ENCODE measurements at regions not wholly inside any gene's neighbourhood (a gene's known extent, or its start where the extent isn't known, plus 50 kb on each side); places are given as distances from the start of the nearest gene placed in this dataset.

DNA sequence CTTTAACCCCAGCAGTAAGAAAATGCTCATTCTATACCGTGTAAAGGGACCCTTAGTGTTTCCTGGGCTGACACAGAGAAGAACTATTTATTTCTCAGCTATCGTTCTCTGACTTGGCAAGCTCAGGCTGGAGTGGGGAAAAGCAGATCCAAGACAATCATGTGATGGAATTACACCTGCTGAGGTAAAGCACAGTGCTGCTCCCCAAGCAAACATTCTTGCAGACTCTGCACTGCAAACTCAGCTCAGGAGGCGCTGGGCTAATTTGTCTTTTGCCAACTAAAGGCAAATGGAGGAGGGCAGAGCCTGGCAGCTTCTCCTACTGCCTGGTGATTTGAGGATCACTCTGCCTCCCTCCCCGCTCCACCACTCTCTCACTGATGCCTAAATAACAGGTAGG lies 57.8 kb upstream of the FUT8 start:
- Histone ChIP-seq H3K9me3 (ENCODE audit: control insufficient read depth, insufficient read depth, low read depth, low read length) (no peaks in the 10 kb centered on the region), H3K4me3 (ENCODE audit: low read depth, low read length) (no peak overlapping the region), H3K36me3 (ENCODE audit: control insufficient read depth, insufficient read depth, low read length) (no peaks in the 10 kb centered on the region), H3K27ac (ENCODE audit: low read depth, low read length) (no peak overlapping the region), H3K4me1 (ENCODE audit: control insufficient read depth, insufficient read depth, low read length) (peaks cover 18% of the 10 kb centered on the region), H3K27me3 (ENCODE audit: control insufficient read depth, insufficient read depth, low read length) (no peaks in the 10 kb centered on the region), H3K9ac (ENCODE audit: low read length) (no peak overlapping the region)

GRCh38 chr14:65356327-65356836 lies 56.1 kb upstream of the FUT8 start:
- no peak overlapping the region for H3K4me3 ChIP-seq (ENCODE audit: low read depth, low read length)
- H3K9me3 ChIP-seq (ENCODE audit: control insufficient read depth, insufficient read depth, low read depth, low read length): no peaks in the 10 kb centered on the region
- H3K27me3 ChIP-seq (ENCODE audit: control insufficient read depth, insufficient read depth, low read length): no peaks in the 10 kb centered on the region
- H3K27ac ChIP-seq (ENCODE audit: low read depth, low read length): no peak overlapping the region
- no peak overlapping the region for H3K9ac ChIP-seq (ENCODE audit: low read length)
- no peaks in the 10 kb centered on the region for H3K36me3 ChIP-seq (ENCODE audit: control insufficient read depth, insufficient read depth, low read length)
- peaks cover 18% of the 10 kb centered on the region for H3K4me1 ChIP-seq (ENCODE audit: control insufficient read depth, insufficient read depth, low read length)

- Histone ChIP-seq H3K4me3 (ENCODE audit: low read depth, low read length) (no peak overlapping the region), H3K9me3 (ENCODE audit: control insufficient read depth, insufficient read depth, low read depth, low read length) (no peaks in the 10 kb centered on the region), H3K36me3 (ENCODE audit: control insufficient read depth, insufficient read depth, low read length) (no peaks in the 10 kb centered on the region), H3K9ac (ENCODE audit: low read length) (no peak overlapping the region), H3K4me1 (ENCODE audit: control insufficient read depth, insufficient read depth, low read length) (peaks cover 18% of the 10 kb centered on the region), H3K27ac (ENCODE audit: low read depth, low read length) (no peak overlapping the region), H3K27me3 (ENCODE audit: control insufficient read depth, insufficient read depth, low read length) (no peaks in the 10 kb centered on the region)
Observed at GRCh38 chr14:65357113-65357512, 55.4 kb upstream of the FUT8 start.

- no peak overlapping the region for H3K4me3 ChIP-seq (ENCODE audit: low read depth, low read length)
- no peaks in the 10 kb centered on the region for H3K27me3 ChIP-seq (ENCODE audit: control insufficient read depth, insufficient read depth, low read length)
- no peaks in the 10 kb centered on the region for H3K9me3 ChIP-seq (ENCODE audit: control insufficient read depth, insufficient read depth, low read depth, low read length)
- H3K27ac ChIP-seq (ENCODE audit: low read depth, low read length): no peak overlapping the region
- H3K36me3 ChIP-seq (ENCODE audit: control insufficient read depth, insufficient read depth, low read length): no peaks in the 10 kb centered on the region
- H3K9ac ChIP-seq (ENCODE audit: low read length): no peak overlapping the region
- peaks cover 18% of the 10 kb centered on the region for H3K4me1 ChIP-seq (ENCODE audit: control insufficient read depth, insufficient read depth, low read length)
Observed at GRCh38 chr14:65357689-65358088, 54.8 kb upstream of the FUT8 start.

DNA sequence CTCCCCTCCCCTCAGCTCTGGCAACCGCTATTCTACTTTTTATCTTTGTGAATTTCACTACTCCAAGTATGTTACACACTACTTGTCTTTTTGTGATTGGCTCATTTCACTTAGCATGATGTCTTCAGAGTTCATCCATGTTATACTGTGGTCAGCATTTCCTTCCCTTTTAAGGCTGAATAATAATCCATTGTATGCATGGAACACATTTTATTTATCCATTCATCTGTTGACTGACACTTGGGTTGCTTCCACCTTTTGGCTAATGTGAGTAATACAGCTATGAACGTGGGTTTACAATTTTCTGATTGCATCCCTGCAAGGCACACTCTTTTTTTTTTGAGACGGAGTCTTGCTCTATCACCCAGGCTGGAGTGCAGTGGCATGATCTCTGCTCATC lies 53.0 kb upstream of the FUT8 start:
- H3K4me3 ChIP-seq (ENCODE audit: low read depth, low read length): no peak overlapping the region
- no peaks in the 10 kb centered on the region for H3K27me3 ChIP-seq (ENCODE audit: control insufficient read depth, insufficient read depth, low read length)
- H3K9me3 ChIP-seq (ENCODE audit: control insufficient read depth, insufficient read depth, low read depth, low read length): no peaks in the 10 kb centered on the region
- H3K4me1 ChIP-seq (ENCODE audit: control insufficient read depth, insufficient read depth, low read length): peaks cover 17% of the 10 kb centered on the region
- H3K9ac ChIP-seq (ENCODE audit: low read length): no peak overlapping the region
- no peak overlapping the region for H3K27ac ChIP-seq (ENCODE audit: low read depth, low read length)
- no peaks in the 10 kb centered on the region for H3K36me3 ChIP-seq (ENCODE audit: control insufficient read depth, insufficient read depth, low read length)

GRCh38 chr14:65360144-65360784 lies 52.3 kb upstream of the FUT8 start:
- Histone ChIP-seq H3K27ac (ENCODE audit: low read depth, low read length) (no peak overlapping the region), H3K4me1 (ENCODE audit: control insufficient read depth, insufficient read depth, low read length) (peaks cover 9% of the 10 kb centered on the region), H3K9ac (ENCODE audit: low read length) (no peak overlapping the region), H3K27me3 (ENCODE audit: control insufficient read depth, insufficient read depth, low read length) (no peaks in the 10 kb centered on the region), H3K36me3 (ENCODE audit: control insufficient read depth, insufficient read depth, low read length) (no peaks in the 10 kb centered on the region), H3K4me3 (ENCODE audit: low read depth, low read length) (no peak overlapping the region), H3K9me3 (ENCODE audit: control insufficient read depth, insufficient read depth, low read depth, low read length) (no peaks in the 10 kb centered on the region)

DNA sequence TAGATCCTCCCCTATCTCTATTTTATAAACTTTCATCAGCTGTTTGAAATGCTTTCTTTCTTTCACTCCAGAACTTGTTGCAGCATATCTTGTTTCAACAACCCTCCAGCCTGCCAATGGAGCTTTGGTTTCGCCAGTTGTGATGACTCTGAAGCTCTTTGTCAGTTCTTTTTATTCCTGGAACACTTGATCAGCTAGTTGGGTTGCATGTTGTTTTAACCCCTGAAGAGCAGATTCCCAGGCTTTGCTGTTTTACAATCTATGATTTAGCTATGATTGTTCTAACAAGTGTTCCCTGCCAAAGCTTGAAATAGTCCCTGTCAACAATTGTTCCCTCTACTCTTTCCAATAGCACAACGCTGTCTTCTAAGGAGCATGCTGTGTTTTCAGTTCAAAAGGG lies 50.6 kb upstream of the FUT8 start:
- Histone ChIP-seq H3K4me3 (ENCODE audit: low read depth, low read length) (no peak overlapping the region), H3K27ac (ENCODE audit: low read depth, low read length) (no peak overlapping the region), H3K4me1 (ENCODE audit: control insufficient read depth, insufficient read depth, low read length) (peaks cover 5% of the 10 kb centered on the region), H3K27me3 (ENCODE audit: control insufficient read depth, insufficient read depth, low read length) (no peaks in the 10 kb centered on the region), H3K36me3 (ENCODE audit: control insufficient read depth, insufficient read depth, low read length) (no peaks in the 10 kb centered on the region), H3K9ac (ENCODE audit: low read length) (no peak overlapping the region), H3K9me3 (ENCODE audit: control insufficient read depth, insufficient read depth, low read depth, low read length) (no peaks in the 10 kb centered on the region)

All from HUES6 (cell line).